Esophagus muscularis mucosa (tissue), 4 donors: ENCODE measurements at regions not wholly inside any gene's neighbourhood (a gene's known extent, or its start where the extent isn't known, plus 50 kb on each side); places are given as distances from the start of the nearest gene placed in this dataset.

ENCODE experiments used
- EP300 ChIP-seq: sonication (generic); formaldehyde crosslinking; IDR thresholded peaks from one replicate; pipeline ENCODE4 v1.6.1; 2017; ENCODE audit warnings: antibody characterized with exemption
- POLR2AphosphoS5 ChIP-seq, 2 donors: sonication (generic); formaldehyde crosslinking; IDR thresholded peaks; one replicate each; pipeline ENCODE4 v1.6.1; 2017; ENCODE audit warnings: antibody characterized with exemption in 2 of 2
- TF ChIP-seq, protein P1 (sequence below), 3 experiments: fragments of 200-600 bp in 2 of 3; fragments of 450-650 bp in 1 of 3; sonication (generic) in 2 of 3; IDR thresholded peaks; one replicate each; pipeline ENCODE4 v1.5.1; 2017 to 2019; ENCODE audit warnings: antibody characterized with exemption in 3 of 3, mild to moderate bottlenecking in 2 of 3, moderate library complexity in 1 of 3

DNA sequence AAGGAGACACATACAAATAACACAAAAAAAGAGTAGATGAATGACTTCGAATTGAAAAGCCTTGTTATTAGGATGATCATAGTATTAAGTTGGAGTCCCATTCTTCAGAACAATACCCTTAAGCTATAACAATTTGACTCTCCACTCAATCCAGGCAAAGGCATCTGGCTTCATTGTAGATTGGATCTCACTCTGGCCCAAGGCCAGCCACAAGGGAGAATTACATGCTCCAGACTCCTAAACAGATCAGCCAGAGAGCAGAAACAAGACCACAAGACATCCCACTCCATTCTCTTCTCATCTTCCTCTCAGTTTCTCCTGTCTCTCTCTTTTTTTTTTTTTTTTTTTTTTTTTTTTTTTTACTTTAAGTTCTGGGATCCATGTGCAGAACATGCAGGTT lies 213.9 kb downstream of the DHX15 start:
- TF ChIP-seq, protein P1, sequence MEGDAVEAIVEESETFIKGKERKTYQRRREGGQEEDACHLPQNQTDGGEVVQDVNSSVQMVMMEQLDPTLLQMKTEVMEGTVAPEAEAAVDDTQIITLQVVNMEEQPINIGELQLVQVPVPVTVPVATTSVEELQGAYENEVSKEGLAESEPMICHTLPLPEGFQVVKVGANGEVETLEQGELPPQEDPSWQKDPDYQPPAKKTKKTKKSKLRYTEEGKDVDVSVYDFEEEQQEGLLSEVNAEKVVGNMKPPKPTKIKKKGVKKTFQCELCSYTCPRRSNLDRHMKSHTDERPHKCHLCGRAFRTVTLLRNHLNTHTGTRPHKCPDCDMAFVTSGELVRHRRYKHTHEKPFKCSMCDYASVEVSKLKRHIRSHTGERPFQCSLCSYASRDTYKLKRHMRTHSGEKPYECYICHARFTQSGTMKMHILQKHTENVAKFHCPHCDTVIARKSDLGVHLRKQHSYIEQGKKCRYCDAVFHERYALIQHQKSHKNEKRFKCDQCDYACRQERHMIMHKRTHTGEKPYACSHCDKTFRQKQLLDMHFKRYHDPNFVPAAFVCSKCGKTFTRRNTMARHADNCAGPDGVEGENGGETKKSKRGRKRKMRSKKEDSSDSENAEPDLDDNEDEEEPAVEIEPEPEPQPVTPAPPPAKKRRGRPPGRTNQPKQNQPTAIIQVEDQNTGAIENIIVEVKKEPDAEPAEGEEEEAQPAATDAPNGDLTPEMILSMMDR (IDR thresholded peaks at IDR 0.05): no peak
- TF ChIP-seq POLR2AphosphoS5 (IDR thresholded peaks at IDR 0.05) (no peak), EP300 (no peak)
